ENCODE measurements at regions not wholly inside any gene's neighbourhood (a gene's known extent, or its start where the extent isn't known, plus 50 kb on each side); places are given as distances from the start of the nearest gene placed in this dataset. TPM values are rescaled to one million over a fixed set of nuclear protein-coding genes. Genes with fewer than 3 reads are reported as not detected.

DNA sequence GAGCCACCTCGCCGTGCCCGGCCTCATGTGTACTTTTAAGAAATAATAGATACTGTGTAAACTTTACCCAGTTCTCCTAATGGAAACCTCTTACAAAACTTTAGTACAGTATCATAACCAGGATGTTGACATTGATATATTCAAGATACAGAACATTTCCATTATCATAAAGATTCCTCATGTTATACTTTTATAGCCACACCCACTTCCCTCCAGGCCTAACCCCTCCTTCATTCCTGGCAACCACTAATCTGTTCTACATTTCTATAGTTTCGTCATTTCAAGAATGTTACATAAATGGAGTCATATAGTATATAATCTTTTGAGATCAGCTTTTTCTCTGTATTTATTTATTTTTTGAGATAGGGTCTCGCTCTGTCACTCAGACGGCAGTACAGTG lies 52.6 kb upstream of the SALL4 start:
- H3K27ac ChIP-seq (ENCODE audit: low read depth in 1 of 2, low read length in 2 of 2): no peak overlapping the region
- no peaks in the 10 kb centered on the region for H3K79me2 ChIP-seq (ENCODE audit: insufficient read depth, low read length)
- TF ChIP-seq, protein P1, sequence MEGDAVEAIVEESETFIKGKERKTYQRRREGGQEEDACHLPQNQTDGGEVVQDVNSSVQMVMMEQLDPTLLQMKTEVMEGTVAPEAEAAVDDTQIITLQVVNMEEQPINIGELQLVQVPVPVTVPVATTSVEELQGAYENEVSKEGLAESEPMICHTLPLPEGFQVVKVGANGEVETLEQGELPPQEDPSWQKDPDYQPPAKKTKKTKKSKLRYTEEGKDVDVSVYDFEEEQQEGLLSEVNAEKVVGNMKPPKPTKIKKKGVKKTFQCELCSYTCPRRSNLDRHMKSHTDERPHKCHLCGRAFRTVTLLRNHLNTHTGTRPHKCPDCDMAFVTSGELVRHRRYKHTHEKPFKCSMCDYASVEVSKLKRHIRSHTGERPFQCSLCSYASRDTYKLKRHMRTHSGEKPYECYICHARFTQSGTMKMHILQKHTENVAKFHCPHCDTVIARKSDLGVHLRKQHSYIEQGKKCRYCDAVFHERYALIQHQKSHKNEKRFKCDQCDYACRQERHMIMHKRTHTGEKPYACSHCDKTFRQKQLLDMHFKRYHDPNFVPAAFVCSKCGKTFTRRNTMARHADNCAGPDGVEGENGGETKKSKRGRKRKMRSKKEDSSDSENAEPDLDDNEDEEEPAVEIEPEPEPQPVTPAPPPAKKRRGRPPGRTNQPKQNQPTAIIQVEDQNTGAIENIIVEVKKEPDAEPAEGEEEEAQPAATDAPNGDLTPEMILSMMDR (IDR thresholded peaks at IDR 0.05): no peak
- H3K36me3 Mint-ChIP-seq: no peaks in the 10 kb centered on the region
- intact Hi-C loops (cut with micrococcal nuclease): no loop called here
- peaks cover 0 to 2% (median 0%) of the 10 kb centered on the region in 7 donors for H3K9me3 Mint-ChIP-seq
- H4K20me1 ChIP-seq (ENCODE audit: insufficient read depth, low read length): no peaks in the 10 kb centered on the region
- H3K4me1 Mint-ChIP-seq: no peaks in the 10 kb centered on the region
- H3K4me1 ChIP-seq (ENCODE audit: control insufficient read depth in 1 of 2, insufficient read depth in 2 of 2, low read length in 2 of 2): no peaks in the 10 kb centered on the region
- H3K27ac Mint-ChIP-seq: no peak overlapping the region
- H3K27me3 ChIP-seq (ENCODE audit: control insufficient read depth in 2 of 2, insufficient read depth in 2 of 2, low read length in 2 of 2): no peaks in the 10 kb centered on the region
- no peak for DNase-seq
- H2AFZ ChIP-seq (ENCODE audit: insufficient read depth, low read depth, low read length, poor library complexity, severe bottlenecking): no peak overlapping the region
- H3K9me3 ChIP-seq (replicated peaks in 1 of 2; ENCODE audit: control insufficient read depth in 1 of 2, insufficient read depth in 1 of 2, low read length in 2 of 2): no peaks in the 10 kb centered on the region
- WGBS (ENCODE audit: insufficient coverage): no CpG with 5 or more reads among the region's 6 CpGs
- H3K4me2 ChIP-seq (replicated peaks; ENCODE audit: extremely low read depth, low read length, poor library complexity, severe bottlenecking): no peak overlapping the region
- peaks cover 0 to 14% (median 2%) of the 10 kb centered on the region in 3 donors for H3K27me3 Mint-ChIP-seq (ENCODE audit: low read depth in 3 of 3)
- no peak overlapping the region for H3K4me3 Mint-ChIP-seq
- no peak overlapping the region for H3K9ac ChIP-seq (ENCODE audit: insufficient read depth, low read length, poor library complexity, severe bottlenecking)
- no peak overlapping the region for H3K4me3 ChIP-seq (replicated peaks in 1 of 3; ENCODE audit: low read depth in 2 of 3, low read length in 3 of 3)
- no peaks in the 10 kb centered on the region for H3K36me3 ChIP-seq (replicated peaks in 1 of 2; ENCODE audit: control insufficient read depth in 1 of 2, insufficient read depth in 2 of 2, low read length in 2 of 2)

Small RNA genes in the stretch of these regions (small RNA-seq; reads per million reads assigned to genes)
- gene RNU6-347P (ENCODE audit: insufficient read length, low read depth) (not detected), gene RNU7-6P (ENCODE audit: insufficient read length, low read depth) (not detected)
